GM18861 (cell line): ENCODE measurements at regions not wholly inside any gene's neighbourhood (a gene's known extent, or its start where the extent isn't known, plus 50 kb on each side); places are given as distances from the start of the nearest gene placed in this dataset.

Experiments
- ATAC-seq: cut with Tn5 transposase; IDR thresholded peaks from one replicate; pipeline ENCODE4 v1.9.1; 2021; ENCODE audit not compliant: unreplicated experiment

DNA sequence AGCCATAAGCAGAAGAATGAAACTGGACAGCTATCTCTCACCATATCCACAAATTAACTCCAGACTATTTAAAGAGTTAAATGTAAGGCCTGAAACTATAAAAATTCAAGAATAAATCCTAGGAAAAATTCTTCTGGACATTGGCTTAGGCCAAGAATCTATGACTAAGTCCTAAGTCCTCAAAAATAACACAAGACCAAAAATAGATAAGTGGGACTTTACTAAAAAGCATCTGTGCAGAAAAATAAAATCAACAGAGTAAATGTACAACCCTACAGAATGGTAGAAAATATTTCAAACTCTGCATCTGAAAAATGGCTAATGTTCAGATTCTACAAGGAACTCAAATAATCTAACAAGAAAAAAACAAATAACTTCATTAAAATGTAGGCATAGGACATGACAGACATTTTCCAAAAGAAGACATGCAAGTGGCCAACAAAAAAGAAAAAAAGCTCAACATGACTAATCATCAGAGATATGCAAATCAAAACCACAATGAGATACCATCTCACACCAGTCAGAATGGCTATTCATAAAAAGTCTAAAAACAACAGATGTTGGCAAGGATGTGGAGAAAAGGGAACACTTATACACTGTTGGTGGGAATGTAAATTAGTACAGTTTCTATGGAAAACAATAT, 61.0 kb upstream of the PPFIA2 start:
- no peak for ATAC-seq

DNA sequence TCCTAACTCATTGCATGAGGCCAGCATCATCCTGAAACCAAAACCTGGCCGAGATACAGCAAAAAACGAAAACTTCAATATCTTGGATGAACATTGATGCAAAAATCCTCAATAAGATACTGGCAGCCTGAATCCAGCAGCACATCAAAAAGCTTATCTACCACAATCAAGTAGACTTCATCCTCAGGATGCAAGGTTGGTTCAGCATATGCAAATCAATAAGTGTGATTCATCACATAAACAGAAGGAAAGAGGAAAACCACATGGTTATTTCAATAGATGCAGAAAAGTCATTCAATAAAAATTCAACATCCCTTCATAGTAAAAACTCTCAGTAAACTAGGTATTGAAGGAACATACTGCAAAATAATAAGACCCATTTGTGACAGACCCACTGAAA, 56.5 kb upstream of the PPFIA2 start:
- no peak for ATAC-seq

DNA sequence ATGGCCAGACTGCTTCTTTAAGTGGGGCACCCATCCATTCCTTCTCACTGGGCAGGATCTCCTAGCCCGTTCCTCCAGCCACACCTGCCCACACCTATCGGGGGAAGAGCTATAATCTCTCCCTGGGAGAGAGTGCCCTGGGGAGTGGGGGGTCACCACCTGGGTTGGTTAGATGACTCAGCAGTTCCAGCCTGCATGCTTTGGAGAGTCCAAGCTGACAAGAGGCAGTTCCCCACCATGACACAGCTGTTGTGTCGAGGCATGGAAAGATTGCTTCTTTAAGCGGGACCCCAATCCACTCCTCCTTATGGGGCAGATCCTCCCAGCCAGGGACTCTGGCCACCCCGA, 52.6 kb upstream of the PPFIA2 start:
- ATAC-seq, result no peak

DNA sequence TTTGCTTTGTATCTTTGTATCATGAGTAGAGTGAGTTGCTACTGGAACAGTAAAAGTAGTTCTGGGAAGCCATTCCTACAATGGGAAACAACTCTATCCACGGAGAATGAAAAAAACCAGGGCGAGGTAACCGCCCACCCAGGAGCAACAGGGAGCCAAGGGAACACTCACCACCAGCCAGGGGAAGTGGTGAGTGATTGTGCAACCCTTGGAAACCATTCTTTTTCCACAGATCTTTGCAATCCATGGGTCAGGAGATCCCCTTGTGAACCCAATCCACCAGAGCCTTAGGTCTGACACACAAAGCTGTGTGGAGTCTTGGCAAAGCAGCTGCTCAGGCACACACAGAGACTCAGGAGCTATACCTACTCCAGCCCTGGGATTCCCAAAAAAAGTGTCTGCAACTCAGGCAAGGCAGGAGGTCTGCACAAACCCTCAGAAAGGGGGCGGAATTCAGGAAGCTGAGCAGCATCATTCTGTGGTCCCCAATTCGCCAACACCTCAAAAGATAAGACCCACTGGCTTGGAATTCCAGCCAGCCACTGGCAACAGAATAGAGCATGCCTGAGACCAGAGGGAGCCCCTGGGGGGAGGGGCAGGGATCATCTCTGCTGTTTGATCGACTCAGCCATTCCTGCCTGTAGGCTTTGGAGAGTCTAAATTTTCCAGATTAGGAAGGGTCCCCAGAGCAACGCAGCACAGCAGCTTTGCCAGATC, 52.1 kb upstream of the PPFIA2 start:
- no peak for ATAC-seq

DNA sequence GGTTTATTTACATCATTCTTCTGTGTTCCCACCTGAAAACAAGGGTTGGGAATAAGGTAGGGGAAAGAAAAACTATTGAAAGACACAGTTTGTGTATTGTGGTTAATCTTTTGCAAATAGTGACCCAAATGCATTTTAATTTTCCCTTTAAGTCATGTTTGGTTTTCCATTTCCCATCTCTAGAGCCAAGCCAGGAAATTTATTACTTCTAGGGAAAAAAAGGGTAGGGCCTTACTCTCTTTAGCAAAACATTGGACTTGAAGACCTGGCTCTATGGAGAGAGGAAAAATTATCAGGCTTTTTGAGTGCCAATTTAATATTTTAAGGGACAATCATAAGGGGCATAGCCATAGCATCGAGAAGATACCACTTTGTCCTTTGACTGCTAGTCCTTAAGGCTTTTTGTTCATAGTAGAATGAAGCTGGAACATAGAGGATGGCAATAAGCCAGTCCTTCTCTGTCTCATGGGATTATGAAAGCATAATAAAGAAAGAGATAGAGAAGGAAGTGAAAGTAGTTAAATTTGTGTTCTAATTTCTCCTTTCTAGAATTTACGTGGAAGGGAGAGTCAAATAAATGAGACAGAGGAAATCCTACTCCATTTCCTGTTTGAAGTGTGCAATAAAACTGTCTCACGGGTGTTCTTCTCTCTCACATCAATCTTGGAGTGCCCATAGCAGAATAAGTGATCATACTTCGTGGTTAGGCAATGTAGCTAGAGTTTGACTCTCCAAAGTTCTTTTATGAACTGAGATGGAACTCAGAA, 50.9 kb upstream of the PPFIA2 start:
- ATAC-seq, result peak; percentile 90

DNA sequence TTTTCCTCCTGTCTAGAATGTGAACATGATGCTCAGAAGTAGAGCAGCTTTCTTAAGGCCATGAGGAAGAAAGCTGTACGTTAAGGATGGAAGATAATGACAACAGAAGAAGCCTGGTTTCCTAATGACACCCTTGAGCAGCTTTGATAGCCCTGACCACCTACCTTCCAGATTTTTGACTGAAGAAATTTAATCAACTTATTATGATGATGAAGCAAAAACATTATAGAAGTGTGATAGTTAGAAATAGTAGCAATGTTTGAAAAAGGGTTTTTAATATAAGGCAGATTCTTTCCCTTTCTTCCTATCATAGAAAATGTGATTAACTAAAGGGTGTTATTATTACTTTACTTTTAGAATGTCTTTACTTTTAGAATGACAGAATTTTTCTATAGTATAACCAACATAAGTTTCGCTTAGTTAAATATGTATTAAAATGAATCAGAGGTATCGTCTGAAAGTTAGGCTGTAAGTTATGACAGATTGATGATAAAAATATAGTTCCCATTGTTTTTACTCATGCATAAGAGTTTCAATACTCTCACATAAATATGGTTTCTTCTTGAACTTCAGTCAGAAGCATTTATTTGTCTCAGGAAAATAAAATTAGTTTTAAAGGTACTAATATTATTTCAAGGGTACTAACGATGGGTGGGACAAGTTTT, 50.1 kb upstream of the PPFIA2 start:
- no peak for ATAC-seq
